ENCODE measurements at regions not wholly inside any gene's neighbourhood (a gene's known extent, or its start where the extent isn't known, plus 50 kb on each side); places are given as distances from the start of the nearest gene placed in this dataset.

DNA sequence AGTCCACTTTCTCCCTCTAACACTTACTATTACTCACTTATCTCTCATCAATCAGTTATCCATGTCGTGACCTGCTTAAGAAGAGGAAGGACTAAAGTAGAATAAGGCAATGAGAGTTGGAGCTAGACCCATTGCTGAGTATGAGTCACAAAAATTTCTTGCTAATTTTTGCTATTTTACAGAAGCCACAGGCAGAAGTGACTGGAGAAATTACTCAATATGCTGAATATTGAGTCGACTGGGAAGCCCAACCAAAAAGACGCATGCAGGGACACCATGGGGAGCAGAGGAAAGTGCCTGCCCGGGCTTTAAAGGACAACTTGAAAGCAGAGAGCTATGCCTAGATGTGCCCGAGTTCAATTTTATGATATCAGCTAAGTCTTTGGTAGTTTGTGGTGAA lies 115.4 kb upstream of the FOXG1 start:
- Mint-ChIP-seq H3K27ac (no peak overlapping the region), H3K4me3 (no peak overlapping the region), H3K36me3 (ENCODE audit: low read depth) (no peaks in the 10 kb centered on the region), H3K4me1 (no peaks in the 10 kb centered on the region), H3K27me3 (ENCODE audit: low read depth, poor library complexity) (no peaks in the 10 kb centered on the region), H3K9me3 (no peaks in the 10 kb centered on the region)
- TF ChIP-seq, protein P1, sequence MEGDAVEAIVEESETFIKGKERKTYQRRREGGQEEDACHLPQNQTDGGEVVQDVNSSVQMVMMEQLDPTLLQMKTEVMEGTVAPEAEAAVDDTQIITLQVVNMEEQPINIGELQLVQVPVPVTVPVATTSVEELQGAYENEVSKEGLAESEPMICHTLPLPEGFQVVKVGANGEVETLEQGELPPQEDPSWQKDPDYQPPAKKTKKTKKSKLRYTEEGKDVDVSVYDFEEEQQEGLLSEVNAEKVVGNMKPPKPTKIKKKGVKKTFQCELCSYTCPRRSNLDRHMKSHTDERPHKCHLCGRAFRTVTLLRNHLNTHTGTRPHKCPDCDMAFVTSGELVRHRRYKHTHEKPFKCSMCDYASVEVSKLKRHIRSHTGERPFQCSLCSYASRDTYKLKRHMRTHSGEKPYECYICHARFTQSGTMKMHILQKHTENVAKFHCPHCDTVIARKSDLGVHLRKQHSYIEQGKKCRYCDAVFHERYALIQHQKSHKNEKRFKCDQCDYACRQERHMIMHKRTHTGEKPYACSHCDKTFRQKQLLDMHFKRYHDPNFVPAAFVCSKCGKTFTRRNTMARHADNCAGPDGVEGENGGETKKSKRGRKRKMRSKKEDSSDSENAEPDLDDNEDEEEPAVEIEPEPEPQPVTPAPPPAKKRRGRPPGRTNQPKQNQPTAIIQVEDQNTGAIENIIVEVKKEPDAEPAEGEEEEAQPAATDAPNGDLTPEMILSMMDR (IDR thresholded peaks at IDR 0.05) = no peak
- no peak for DNase-seq

DNA sequence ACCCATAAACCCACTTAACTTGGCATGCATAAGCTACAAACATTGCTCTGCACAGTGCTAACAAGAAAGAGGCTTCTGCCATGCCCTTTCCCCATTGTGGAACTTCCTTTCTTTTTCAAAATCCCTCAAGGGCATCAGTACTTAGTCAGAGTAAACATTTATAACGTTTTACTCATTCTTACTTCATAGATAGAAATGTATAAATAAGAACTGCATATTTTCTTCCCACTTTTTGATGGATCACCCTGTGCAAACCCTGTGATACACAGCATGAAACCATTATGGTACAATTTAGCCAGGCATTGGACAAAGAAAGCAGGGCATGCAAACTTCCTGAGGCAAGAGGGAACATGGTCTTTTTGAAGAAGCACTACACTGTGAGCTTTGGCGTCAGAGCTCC lies 113.8 kb upstream of the FOXG1 start:
- Mint-ChIP-seq H3K9me3 (no peaks in the 10 kb centered on the region), H3K4me1 (no peaks in the 10 kb centered on the region), H3K36me3 (ENCODE audit: low read depth) (no peaks in the 10 kb centered on the region), H3K27me3 (ENCODE audit: low read depth, poor library complexity) (no peaks in the 10 kb centered on the region), H3K4me3 (no peak overlapping the region), H3K27ac (no peak overlapping the region)
- DNase-seq = no peak
- TF ChIP-seq, protein P1 (IDR thresholded peaks at IDR 0.05) = no peak

DNA sequence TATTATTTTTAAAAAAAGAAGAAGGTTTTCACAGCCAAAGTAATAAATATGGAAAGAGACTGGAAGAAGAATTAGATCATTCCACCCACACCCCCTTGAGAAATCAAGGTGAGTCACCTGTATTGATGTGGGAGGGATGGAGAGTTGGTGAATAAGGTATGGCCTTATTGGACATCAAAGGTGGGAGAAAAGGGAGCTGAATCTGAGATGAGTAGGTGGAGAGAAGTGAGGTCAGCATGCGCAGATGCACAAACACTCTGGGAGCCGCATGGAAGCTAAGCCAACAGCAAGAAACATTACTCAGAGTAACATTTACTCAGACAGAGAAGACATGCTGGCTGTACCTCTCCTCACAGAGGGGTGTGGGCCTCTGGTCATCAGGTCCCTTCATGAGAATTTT lies 113.1 kb upstream of the FOXG1 start:
- no peaks in the 10 kb centered on the region for H3K36me3 Mint-ChIP-seq (ENCODE audit: low read depth)
- DNase-seq = no peak
- H3K9me3 Mint-ChIP-seq = no peaks in the 10 kb centered on the region
- H3K4me3 Mint-ChIP-seq = no peak overlapping the region
- no peak overlapping the region for H3K27ac Mint-ChIP-seq
- TF ChIP-seq, protein P1 (IDR thresholded peaks at IDR 0.05) = no peak
- no peaks in the 10 kb centered on the region for H3K4me1 Mint-ChIP-seq
- H3K27me3 Mint-ChIP-seq (ENCODE audit: low read depth, poor library complexity) = no peaks in the 10 kb centered on the region

DNA sequence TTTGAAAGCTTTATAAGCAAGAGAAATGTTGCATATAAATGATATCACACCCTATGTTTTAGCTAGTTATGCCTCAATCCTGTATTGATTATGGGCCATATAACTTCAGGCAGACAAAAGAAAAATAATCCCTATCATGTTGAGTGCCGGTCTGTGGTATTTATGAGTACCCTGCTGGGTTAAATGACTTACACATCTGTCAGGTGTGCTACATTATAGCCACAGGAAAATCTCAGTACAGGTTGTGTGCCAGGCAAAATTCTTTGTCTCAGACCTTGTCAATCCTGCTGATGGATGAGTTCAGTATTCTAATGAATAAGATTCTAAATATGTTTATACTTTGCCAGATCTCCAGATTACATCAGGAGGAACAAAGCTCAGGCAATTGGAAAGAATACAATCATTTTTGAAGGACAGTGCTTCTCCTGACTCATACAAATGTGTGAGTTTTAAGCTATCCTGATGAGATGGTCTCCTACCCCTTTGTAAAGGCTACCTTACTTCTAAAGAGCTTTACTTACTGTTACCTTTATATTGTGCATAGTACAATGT lies 109.8 kb upstream of the FOXG1 start:
- DNase-seq = no peak
- Mint-ChIP-seq H3K36me3 (ENCODE audit: low read depth) (no peaks in the 10 kb centered on the region), H3K27ac (no peak overlapping the region), H3K4me3 (no peak overlapping the region), H3K27me3 (ENCODE audit: low read depth, poor library complexity) (no peaks in the 10 kb centered on the region), H3K4me1 (no peaks in the 10 kb centered on the region), H3K9me3 (no peaks in the 10 kb centered on the region)
- TF ChIP-seq, protein P1 (IDR thresholded peaks at IDR 0.05) = no peak

DNA sequence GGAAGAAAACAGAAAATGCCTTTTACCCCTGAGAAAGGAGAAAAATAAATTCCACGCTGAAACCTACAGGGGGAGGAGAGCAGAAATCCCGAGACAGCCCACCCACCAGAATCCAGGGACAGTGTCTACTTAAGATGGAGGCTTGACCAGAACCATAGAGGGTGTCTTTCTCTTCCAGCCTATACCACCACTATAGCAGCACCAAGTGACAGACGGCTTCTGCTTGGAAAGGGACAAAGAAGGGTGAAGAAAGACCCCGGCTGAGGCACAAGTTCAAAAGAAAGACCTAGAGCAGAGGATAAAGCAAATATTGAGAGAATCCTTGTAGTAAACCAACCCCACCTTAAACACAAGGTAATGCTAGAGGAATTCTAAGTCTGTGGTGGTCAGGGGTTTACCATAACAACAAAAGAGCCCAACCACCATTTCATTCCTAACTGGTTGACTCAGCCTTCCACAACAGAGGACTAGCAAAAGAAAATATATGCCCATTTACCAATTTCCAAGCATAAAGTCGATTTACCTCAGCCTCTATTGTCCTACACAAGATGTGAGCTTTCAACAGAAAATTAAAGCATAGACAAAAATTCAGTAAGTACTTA lies 105.3 kb upstream of the FOXG1 start:
- Mint-ChIP-seq H3K27me3 (ENCODE audit: low read depth, poor library complexity) (no peaks in the 10 kb centered on the region), H3K4me3 (no peak overlapping the region), H3K9me3 (no peaks in the 10 kb centered on the region), H3K36me3 (ENCODE audit: low read depth) (no peaks in the 10 kb centered on the region), H3K4me1 (no peaks in the 10 kb centered on the region), H3K27ac (peak overlapping the region; percentile 84)
- TF ChIP-seq, protein P1 (IDR thresholded peaks at IDR 0.05) = no peak
- no peak for DNase-seq

DNA sequence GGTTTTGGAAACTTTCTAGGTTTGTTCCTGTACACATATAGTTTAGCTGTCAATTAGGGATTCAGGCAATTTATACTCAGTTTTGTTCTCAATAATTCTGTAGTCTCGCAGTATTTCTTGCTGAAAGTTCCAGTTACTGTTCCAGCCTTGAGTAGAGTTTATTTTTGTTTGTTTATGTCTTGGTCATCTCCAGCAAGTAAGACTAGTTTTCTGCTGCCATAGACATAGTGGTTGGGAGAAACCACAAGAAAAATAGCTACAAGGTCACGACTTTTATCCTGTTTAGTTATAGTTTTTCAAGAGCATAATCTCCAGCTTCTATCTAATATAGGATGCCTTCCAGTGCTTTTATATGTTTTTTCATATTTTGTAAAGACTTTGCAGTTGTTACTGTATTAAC lies 99.6 kb upstream of the FOXG1 start:
- H3K4me1 Mint-ChIP-seq = no peaks in the 10 kb centered on the region

More for the DNA sequence above, 99.6 kb upstream of the FOXG1 start:
- TF ChIP-seq, protein P1 (IDR thresholded peaks at IDR 0.05) = no peak
- Mint-ChIP-seq H3K27ac (no peak overlapping the region), H3K36me3 (ENCODE audit: low read depth) (no peaks in the 10 kb centered on the region), H3K9me3 (no peaks in the 10 kb centered on the region), H3K4me3 (no peak overlapping the region), H3K27me3 (ENCODE audit: low read depth, poor library complexity) (peaks cover 6% of the 10 kb centered on the region)
- DNase-seq = no peak

Measured in nephron progenitor cell (in vitro differentiated cells).